Sigmoid colon (tissue), 6 donors: ENCODE measurements at regions not wholly inside any gene's neighbourhood (a gene's known extent, or its start where the extent isn't known, plus 50 kb on each side); places are given as distances from the start of the nearest gene placed in this dataset.
A peak's percentile ranks its signal among the peaks of the same experiment; 100 is the strongest.

Experiments
- DNase-seq: peaks from one replicate; pipeline ENCODE4 v3.0.0-alpha.2; 2019
- H3K27ac ChIP-seq, 4 donors: fragments of 200-600 bp; sonication (generic); one replicate each; pipeline ENCODE4 v1.5.1; 2016 to 2019; ENCODE audit warnings: mild to moderate bottlenecking in 1 of 4
- H3K27me3 ChIP-seq, 3 donors: fragments of 200-600 bp; sonication (generic); one replicate each; pipeline ENCODE4 v1.5.1; 2019; ENCODE audit warnings: mild to moderate bottlenecking in 1 of 3
- H3K36me3 ChIP-seq, 4 donors: fragments of 200-600 bp; sonication (generic); one replicate each; pipeline ENCODE4 v1.5.1; 2016 to 2019
- H3K4me1 ChIP-seq, 4 donors: fragments of 200-600 bp; sonication (generic); one replicate each; pipeline ENCODE4 v1.5.1; 2017 to 2019
- H3K4me3 ChIP-seq, 4 donors: fragments of 200-600 bp; sonication (generic); one replicate each; pipeline ENCODE4 v1.5.1; 2017 to 2019; ENCODE audit warnings: mild to moderate bottlenecking in 2 of 4, moderate library complexity in 1 of 4
- H3K9me3 ChIP-seq, 4 donors: fragments of 200-600 bp in 3 of 4; sonication (generic) in 3 of 4; one replicate each; pipeline versions ENCODE4 v1.5.1 to v1.6.1; 2013 to 2019
- EP300 ChIP-seq, 4 donors: sonication (generic); formaldehyde crosslinking; IDR thresholded peaks; one replicate each; pipeline ENCODE4 v1.6.1; 2017; ENCODE audit warnings: antibody characterized with exemption in 4 of 4
- POLR2A ChIP-seq, 2 donors: fragments of 450-650 bp; IDR thresholded peaks; one replicate each; pipeline ENCODE4 v1.6.1; 2016; ENCODE audit warnings: antibody characterized with exemption in 2 of 2, mild to moderate bottlenecking in 2 of 2, moderate library complexity in 2 of 2
- POLR2AphosphoS5 ChIP-seq, 4 donors: sonication (generic); formaldehyde crosslinking; IDR thresholded peaks; one replicate each; pipeline ENCODE4 v1.6.1; 2017; ENCODE audit warnings: antibody characterized with exemption in 4 of 4
- WGBS, 2 donors: extraction: QIAGEN DNeasy Blood & Tissue Kit; methylation state at CpG; one replicate each; pipeline ENCODE4 v1.1.7; 2013; 5-methylcytosine and 5-hydroxymethylcytosine counted together
- intact Hi-C: fragments of 100-400 bp; cut with DNase I; formaldehyde crosslinking; loops from one replicate; pipeline ENCODE4 v1.15.1; 2023
- TF ChIP-seq, protein P1 (sequence below), 4 experiments: fragments of 450-650 bp in 3 of 4; fragments of 200-600 bp in 1 of 4; IDR thresholded peaks; one replicate each; pipeline ENCODE4 v1.5.1; 2016 to 2019; ENCODE audit warnings: antibody characterized with exemption in 4 of 4, mild to moderate bottlenecking in 3 of 4, moderate library complexity in 2 of 4
- donor health status: healthy with polysubstance abuse.
- donor health status: healthy.

DNA sequence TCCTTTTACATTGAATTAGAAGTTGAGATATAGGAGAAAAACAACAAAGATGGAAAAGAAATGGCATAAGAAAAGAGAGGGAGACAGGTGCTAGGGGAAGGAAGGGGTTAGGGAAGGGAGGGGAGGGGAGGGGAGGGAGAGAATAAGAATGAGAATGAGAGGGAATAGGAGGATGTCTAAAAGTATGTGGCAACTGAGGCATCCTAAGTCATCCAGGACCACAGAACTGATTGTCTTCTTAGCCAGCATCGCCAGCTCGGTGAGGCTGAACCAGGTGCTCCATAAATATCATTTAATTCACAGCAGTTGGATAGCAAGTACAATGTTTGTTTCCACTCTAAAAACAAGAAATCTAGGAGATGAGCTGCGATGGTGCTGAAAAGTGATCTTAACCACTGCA is 393.5 kb downstream of the TMEM182 start:
- intact Hi-C loops, result no loop called here
- no peaks in the 10 kb centered on the region for H3K36me3 ChIP-seq
- H3K27ac ChIP-seq, result no peak overlapping the region
- no peak for TF ChIP-seq POLR2A (IDR thresholded peaks at IDR 0.05)
- no peak for TF ChIP-seq POLR2AphosphoS5 (IDR thresholded peaks at IDR 0.05)
- TF ChIP-seq, protein P1, sequence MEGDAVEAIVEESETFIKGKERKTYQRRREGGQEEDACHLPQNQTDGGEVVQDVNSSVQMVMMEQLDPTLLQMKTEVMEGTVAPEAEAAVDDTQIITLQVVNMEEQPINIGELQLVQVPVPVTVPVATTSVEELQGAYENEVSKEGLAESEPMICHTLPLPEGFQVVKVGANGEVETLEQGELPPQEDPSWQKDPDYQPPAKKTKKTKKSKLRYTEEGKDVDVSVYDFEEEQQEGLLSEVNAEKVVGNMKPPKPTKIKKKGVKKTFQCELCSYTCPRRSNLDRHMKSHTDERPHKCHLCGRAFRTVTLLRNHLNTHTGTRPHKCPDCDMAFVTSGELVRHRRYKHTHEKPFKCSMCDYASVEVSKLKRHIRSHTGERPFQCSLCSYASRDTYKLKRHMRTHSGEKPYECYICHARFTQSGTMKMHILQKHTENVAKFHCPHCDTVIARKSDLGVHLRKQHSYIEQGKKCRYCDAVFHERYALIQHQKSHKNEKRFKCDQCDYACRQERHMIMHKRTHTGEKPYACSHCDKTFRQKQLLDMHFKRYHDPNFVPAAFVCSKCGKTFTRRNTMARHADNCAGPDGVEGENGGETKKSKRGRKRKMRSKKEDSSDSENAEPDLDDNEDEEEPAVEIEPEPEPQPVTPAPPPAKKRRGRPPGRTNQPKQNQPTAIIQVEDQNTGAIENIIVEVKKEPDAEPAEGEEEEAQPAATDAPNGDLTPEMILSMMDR (IDR thresholded peaks at IDR 0.05), result no peak
- no peaks in the 10 kb centered on the region for H3K4me1 ChIP-seq
- H3K4me3 ChIP-seq, result no peak overlapping the region
- peaks cover 0 to 3% (median 0%) of the 10 kb centered on the region in 3 donors for H3K27me3 ChIP-seq
- no peaks in the 10 kb centered on the region for H3K9me3 ChIP-seq
- WGBS, 2 donors, result 91 to 93% methylated on average over 3 of the region's 3 CpGs
- DNase-seq, result no peak

DNA sequence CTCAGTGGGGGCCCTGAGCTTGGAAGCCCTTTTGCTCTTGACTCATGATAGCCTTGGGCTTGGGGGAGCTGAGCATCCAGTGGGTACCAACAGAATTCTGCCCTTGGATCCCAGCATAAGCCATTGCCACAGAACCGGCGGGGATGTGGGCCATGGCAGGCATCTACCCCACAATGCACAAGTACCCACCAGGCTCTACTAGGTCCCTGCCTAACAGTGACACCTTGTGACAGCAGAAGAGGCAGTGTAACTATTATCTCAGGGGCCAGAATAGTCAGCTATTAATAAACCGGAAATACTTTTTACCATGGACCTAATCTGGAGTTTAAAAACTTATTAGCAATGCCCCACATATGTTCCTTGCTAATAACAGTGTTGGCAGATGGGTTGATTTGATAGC is 397.2 kb downstream of the TMEM182 start:
- intact Hi-C loops, result no loop called here
- DNase-seq, result no peak
- Histone ChIP-seq H3K27me3 (peaks cover 0 to 3% (median 0%) of the 10 kb centered on the region in 3 donors), H3K9me3 (no peaks in the 10 kb centered on the region), H3K4me1 (no peaks in the 10 kb centered on the region), H3K36me3 (no peaks in the 10 kb centered on the region), H3K27ac (no peak overlapping the region), H3K4me3 (no peak overlapping the region)
- 74 to 83% methylated on average over 3 of the region's 3 CpGs for WGBS, 2 donors
- TF ChIP-seq POLR2AphosphoS5 (IDR thresholded peaks at IDR 0.05) (no peak), POLR2A (IDR thresholded peaks at IDR 0.05) (no peak), EP300 (IDR thresholded peaks at IDR 0.05) (no peak)
- TF ChIP-seq, protein P1 (IDR thresholded peaks at IDR 0.05), result no peak

GRCh38 chr2:103161456-103162289 is 399.8 kb downstream of the TMEM182 start:
- H3K27me3 ChIP-seq, result peaks cover 0 to 3% (median 0%) of the 10 kb centered on the region in 3 donors
- H3K36me3 ChIP-seq, result no peaks in the 10 kb centered on the region
- intact Hi-C loops, result loop anchor here (5.0 kb wide), 1 partner anchor 319 kb away; no protein-coding TSS in a partner anchor
- no peak overlapping the region for H3K4me3 ChIP-seq
- no peaks in the 10 kb centered on the region for H3K9me3 ChIP-seq
- no peaks in the 10 kb centered on the region for H3K4me1 ChIP-seq
- TF ChIP-seq, protein P1 (IDR thresholded peaks at IDR 0.05), result peak; percentile 30 to 62 (median 52)
- TF ChIP-seq POLR2A (IDR thresholded peaks at IDR 0.05), result no peak
- no peak overlapping the region for H3K27ac ChIP-seq
- 43 to 45% methylated on average over 7 of the region's 7 CpGs for WGBS, 2 donors
- no peak for DNase-seq

- no peak for TF ChIP-seq EP300 (IDR thresholded peaks at IDR 0.05)
- TF ChIP-seq, protein P1 (IDR thresholded peaks at IDR 0.05), result no peak
- no peak for TF ChIP-seq POLR2AphosphoS5 (IDR thresholded peaks at IDR 0.05)
- TF ChIP-seq POLR2A (IDR thresholded peaks at IDR 0.05), result no peak
- Histone ChIP-seq H3K9me3 (no peaks in the 10 kb centered on the region), H3K4me1 (no peaks in the 10 kb centered on the region), H3K27ac (no peak overlapping the region), H3K36me3 (no peaks in the 10 kb centered on the region), H3K4me3 (no peak overlapping the region), H3K27me3 (peaks cover 0 to under 1% (median 0%) of the 10 kb centered on the region in 3 donors)
- intact Hi-C loops, result loop anchor here (5.0 kb wide), 1 partner anchor 322 kb away; no protein-coding TSS in a partner anchor
- 74 to 89% methylated on average over 5 of the region's 5 CpGs for WGBS, 2 donors
- DNase-seq, result no peak
These were observed 402.9 kb downstream of the TMEM182 start for GRCh38 chr2:103164748-103165147.
